ENCODE measurements at regions not wholly inside any gene's neighbourhood (a gene's known extent, or its start where the extent isn't known, plus 50 kb on each side); places are given as distances from the start of the nearest gene placed in this dataset.
A peak's percentile ranks its signal among the peaks of the same experiment; 100 is the strongest.

- H3K27me3 ChIP-seq (ENCODE audit: control insufficient read depth in 2 of 2, insufficient read depth in 2 of 2, low read length in 2 of 2): peaks cover 21 to 52% of the 10 kb centered on the region in 2 experiments; a peak in 4 of 5 replicates
- no peak for TF ChIP-seq KLF6 (CRISPR knock-in tag; IDR thresholded peaks at IDR 0.05; ENCODE audit: borderline replicate concordance)
- no peak for TF ChIP-seq MTA3 (IDR thresholded peaks at IDR 0.05; ENCODE audit: borderline replicate concordance)
- no peak for TF ChIP-seq ZNF79 (CRISPR knock-in tag; IDR thresholded peaks at IDR 0.05; ENCODE audit: low read depth)
- no peak for TF ChIP-seq TRIM28 (IDR thresholded peaks at IDR 0.05)
- TF ChIP-seq EWSR1 (IDR thresholded peaks at IDR 0.05; ENCODE audit: borderline replicate concordance, low read depth, partially characterized antibody): no peak
- no peak for TF ChIP-seq NEUROD1 (IDR thresholded peaks at IDR 0.05; ENCODE audit: borderline replicate concordance, low read depth, low read length, partially characterized antibody)
- TF ChIP-seq ESRRA (IDR thresholded peaks at IDR 0.05; ENCODE audit: borderline replicate concordance, low read depth): no peak
- no peak for TF ChIP-seq ZNF175 (CRISPR knock-in tag; IDR thresholded peaks at IDR 0.05; ENCODE audit: low read depth)
- TF ChIP-seq SNIP1 (IDR thresholded peaks at IDR 0.05; ENCODE audit: low read depth): no peak
- no peak for TF ChIP-seq MAFF (IDR thresholded peaks at IDR 0.05; ENCODE audit: low read length)
- TF ChIP-seq ELF2 (CRISPR knock-in tag; IDR thresholded peaks at IDR 0.05): no peak
- TF ChIP-seq ZBTB8A (IDR thresholded peaks at IDR 0.05; ENCODE audit: partially characterized antibody): no peak
- no peak for TF ChIP-seq MLLT1 (IDR thresholded peaks at IDR 0.05)
- no peak for TF ChIP-seq HEY1 (CRISPR knock-in tag; IDR thresholded peaks at IDR 0.05; ENCODE audit: borderline replicate concordance)
- no peak for TF ChIP-seq E2F3 (CRISPR knock-in tag; IDR thresholded peaks at IDR 0.05)
- no peak for TF ChIP-seq ZZZ3 (IDR thresholded peaks at IDR 0.05)
- TF ChIP-seq PHB2 (IDR thresholded peaks at IDR 0.05; ENCODE audit: low read depth): no peak
- CTCF ChIA-PET (ENCODE audit: low intra/inter-chr PET ratio): no interaction called here
- no peaks in the 10 kb centered on the region for H3K9me3 ChIP-seq (replicated peaks; ENCODE audit: control insufficient read depth, insufficient read depth, low read depth, low read length)
- in situ Hi-C loops (cut with MboI): no loop called here
- no peak overlapping the region for H3K27ac ChIP-seq (ENCODE audit: extremely low read depth, low read depth, low read length)
- no peak for FAIRE-seq
- no peaks in the 10 kb centered on the region for H3K36me3 ChIP-seq (ENCODE audit: control insufficient read depth, insufficient read depth, low read length)
- no peak overlapping the region for H2AFZ ChIP-seq (ENCODE audit: low read depth, low read length)
- POLR2A ChIA-PET: interaction anchor here (0.6 to 1.4 kb wide), 3 partner anchors 10 to 484 kb away, joined by 3 to 4 read pairs (median 3); no protein-coding TSS in a partner anchor
- no TSS peak for BruUV-seq (replicated peaks)
- no peaks in the 10 kb centered on the region for H3K9me1 ChIP-seq (ENCODE audit: control insufficient read depth, insufficient read depth, low read length)
- no peaks in the 10 kb centered on the region for H4K20me1 ChIP-seq (replicated peaks; ENCODE audit: control insufficient read depth, insufficient read depth, low read length)
- no peak overlapping the region for H3K4me2 ChIP-seq (ENCODE audit: insufficient read depth, low read length)
- H3K4me3 ChIP-seq: no peak overlapping the region
- no peaks in the 10 kb centered on the region for H3K79me2 ChIP-seq (ENCODE audit: control insufficient read depth, insufficient read depth, low read length)
- H3K9ac ChIP-seq (ENCODE audit: insufficient read depth in 1 of 2, low read depth in 2 of 2, low read length in 2 of 2): 0 out of 4 replicates have a peak overlapping the region, but pooled peaks of 1 of the 2 experiments have one; percentile 88
- ATAC-seq: no peak
- WGBS (ENCODE audit: insufficient coverage, low coverage, missing lambda C conversion rate): 63% methylated on average over 5 of the region's 6 CpGs
- intact Hi-C loops (cut with micrococcal nuclease): no loop called here
- peaks cover 4 to 41% of the 10 kb centered on the region in 2 experiments for H3K4me1 ChIP-seq (replicated peaks in 1 of 2; ENCODE audit: control insufficient read depth in 2 of 2, insufficient read depth in 2 of 2, low read length in 2 of 2)
- DNase-seq (ENCODE audit: extremely low read depth in 1 of 4, low spot score in 3 of 4): no peak
Measured at GRCh38 chr4:1522606-1523005, 116.4 kb upstream of the NKX1-1 start.

Data from K562 (cell line).